ENCODE measurements at regions not wholly inside any gene's neighbourhood (a gene's known extent, or its start where the extent isn't known, plus 50 kb on each side); places are given as distances from the start of the nearest gene placed in this dataset.

GRCh38 chr11:115761817-115762216 is 257.6 kb upstream of the CADM1 start (continued):
- TF ChIP-seq, protein P1, sequence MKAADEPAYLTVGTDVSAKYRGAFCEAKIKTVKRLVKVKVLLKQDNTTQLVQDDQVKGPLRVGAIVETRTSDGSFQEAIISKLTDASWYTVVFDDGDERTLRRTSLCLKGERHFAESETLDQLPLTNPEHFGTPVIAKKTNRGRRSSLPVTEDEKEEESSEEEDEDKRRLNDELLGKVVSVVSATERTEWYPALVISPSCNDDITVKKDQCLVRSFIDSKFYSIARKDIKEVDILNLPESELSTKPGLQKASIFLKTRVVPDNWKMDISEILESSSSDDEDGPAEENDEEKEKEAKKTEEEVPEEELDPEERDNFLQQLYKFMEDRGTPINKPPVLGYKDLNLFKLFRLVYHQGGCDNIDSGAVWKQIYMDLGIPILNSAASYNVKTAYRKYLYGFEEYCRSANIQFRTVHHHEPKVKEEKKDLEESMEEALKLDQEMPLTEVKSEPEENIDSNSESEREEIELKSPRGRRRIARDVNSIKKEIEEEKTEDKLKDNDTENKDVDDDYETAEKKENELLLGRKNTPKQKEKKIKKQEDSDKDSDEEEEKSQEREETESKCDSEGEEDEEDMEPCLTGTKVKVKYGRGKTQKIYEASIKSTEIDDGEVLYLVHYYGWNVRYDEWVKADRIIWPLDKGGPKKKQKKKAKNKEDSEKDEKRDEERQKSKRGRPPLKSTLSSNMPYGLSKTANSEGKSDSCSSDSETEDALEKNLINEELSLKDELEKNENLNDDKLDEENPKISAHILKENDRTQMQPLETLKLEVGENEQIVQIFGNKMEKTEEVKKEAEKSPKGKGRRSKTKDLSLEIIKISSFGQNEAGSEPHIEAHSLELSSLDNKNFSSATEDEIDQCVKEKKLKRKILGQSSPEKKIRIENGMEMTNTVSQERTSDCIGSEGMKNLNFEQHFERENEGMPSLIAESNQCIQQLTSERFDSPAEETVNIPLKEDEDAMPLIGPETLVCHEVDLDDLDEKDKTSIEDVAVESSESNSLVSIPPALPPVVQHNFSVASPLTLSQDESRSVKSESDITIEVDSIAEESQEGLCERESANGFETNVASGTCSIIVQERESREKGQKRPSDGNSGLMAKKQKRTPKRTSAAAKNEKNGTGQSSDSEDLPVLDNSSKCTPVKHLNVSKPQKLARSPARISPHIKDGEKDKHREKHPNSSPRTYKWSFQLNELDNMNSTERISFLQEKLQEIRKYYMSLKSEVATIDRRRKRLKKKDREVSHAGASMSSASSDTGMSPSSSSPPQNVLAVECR (CRISPR knock-in tag; IDR thresholded peaks at IDR 0.05; ENCODE audit: borderline replicate concordance): no peak
- TF ChIP-seq GLMP (CRISPR knock-in tag; IDR thresholded peaks at IDR 0.05; ENCODE audit: borderline replicate concordance) (no peak), NCOA2 (CRISPR knock-in tag; IDR thresholded peaks at IDR 0.05) (no peak), ZNF720 (CRISPR knock-in tag; IDR thresholded peaks at IDR 0.05) (no peak), AGO1 (IDR thresholded peaks at IDR 0.05; ENCODE audit: low read depth, low read length, poor library complexity, severe bottlenecking) (no peak)

- H2AFZ ChIP-seq (ENCODE audit: low read length): no peak overlapping the region
- WGBS (ENCODE audit: low lambda C conversion rate): 0% methylated on average over 1 of the region's 1 CpG
- ChIA-PET POLR2A (no interaction called here), CTCF (ENCODE audit: low intra/inter-chr PET ratio, low total read pairs) (no interaction called here)
- DNase-seq (ENCODE audit: low spot score) (no peak), ATAC-seq (no peak; the same call in 2 of the 3 replicates), FAIRE-seq (no peak)
- H3K27me3 ChIP-seq (ENCODE audit: control insufficient read depth in 1 of 2, insufficient read depth in 2 of 2, low read length in 2 of 2): peaks cover 7 to 45% of the 10 kb centered on the region in 2 experiments
- no peak overlapping the region for H3K9ac ChIP-seq (ENCODE audit: insufficient read depth, low read depth, low read length)
- H3K4me2 ChIP-seq (ENCODE audit: low read depth, low read length): no peak overlapping the region
- no peaks in the 10 kb centered on the region for H4K20me1 ChIP-seq (ENCODE audit: insufficient read depth, low read length)
- no peak overlapping the region for H3K27ac ChIP-seq (ENCODE audit: extremely low read length, insufficient read depth, low read length)
- in situ Hi-C loops (cut with HindIII; ENCODE audit: extremely low pct_ligation_motif_present, low pct_unique_long_range_greater_than_20kb): no loop called here
- BruUV-seq (replicated peaks): no TSS peak
- H3K4me1 ChIP-seq (ENCODE audit: insufficient read depth, low read length): no peaks in the 10 kb centered on the region
- no peaks in the 10 kb centered on the region for H3K36me3 ChIP-seq (replicated peaks in 1 of 2; ENCODE audit: control insufficient read depth in 1 of 2, insufficient read depth in 2 of 2, low read length in 2 of 2)
- H3K9me3 ChIP-seq (ENCODE audit: low read length): no peaks in the 10 kb centered on the region
- no peaks in the 10 kb centered on the region for H3K79me2 ChIP-seq (ENCODE audit: insufficient read depth, low read length)
- H3K4me3 ChIP-seq (replicated peaks in 1 of 3; ENCODE audit: insufficient read depth in 1 of 3, low read depth in 2 of 3, low read length in 3 of 3): no peak overlapping the region
- intact Hi-C loops (cut with micrococcal nuclease; ENCODE audit: unreplicated experiment): no loop called here
- no peak for TF ChIP-seq ZSCAN29 (CRISPR knock-in tag; conservative IDR thresholded peaks at IDR 0.05)
- no peak for TF ChIP-seq BRCA1 (CRISPR knock-in tag; IDR thresholded peaks at IDR 0.05)
- no peak for TF ChIP-seq ZBTB14 (CRISPR knock-in tag; IDR thresholded peaks at IDR 0.05)
- no peak for TF ChIP-seq RBM39 (IDR thresholded peaks at IDR 0.05; ENCODE audit: low read depth, low read length, poor library complexity, severe bottlenecking)
- TF ChIP-seq ZNF646 (CRISPR knock-in tag; IDR thresholded peaks at IDR 0.05): no peak
Observed at GRCh38 chr11:115761348-115761747, 257.1 kb upstream of the CADM1 start.

All from HepG2 (cell line).